Upper lobe of right lung (tissue), 1 donor: ENCODE measurements at regions not wholly inside any gene's neighbourhood (a gene's known extent, or its start where the extent isn't known, plus 50 kb on each side); places are given as distances from the start of the nearest gene placed in this dataset.
A peak's percentile ranks its signal among the peaks of the same experiment; 100 is the strongest.

Experiments used
- ATAC-seq: fragments of 200-7000 bp; cut with Tn5 transposase; one replicate; pipeline ENCODE4 v1.9.1; 2020; ENCODE audit warnings: mild to moderate bottlenecking, moderate library complexity
- DNase-seq: peaks from one replicate; pipeline ENCODE4 v3.0.0-alpha.2; 2020
- H3K27ac ChIP-seq: fragments of 200-600 bp; one replicate; pipeline ENCODE4 v1.8.0; 2022
- H3K27me3 ChIP-seq: fragments of 200-600 bp; one replicate; pipeline ENCODE4 v1.8.0; 2022; ENCODE audit warnings: mild to moderate bottlenecking
- H3K36me3 ChIP-seq: fragments of 200-600 bp; one replicate; pipeline ENCODE4 v1.8.0; 2022
- H3K4me1 ChIP-seq: fragments of 200-600 bp; one replicate; pipeline ENCODE4 v1.8.0; 2022
- H3K4me3 ChIP-seq: fragments of 200-600 bp; one replicate; pipeline ENCODE4 v1.8.0; 2022; ENCODE audit warnings: mild to moderate bottlenecking
- H3K9me3 ChIP-seq: fragments of 200-600 bp; one replicate; pipeline ENCODE4 v1.8.0; 2022
- CTCF ChIP-seq: fragments of 200-600 bp; IDR thresholded peaks from one replicate; pipeline ENCODE4 v1.8.0; 2022; ENCODE audit warnings: antibody characterized with exemption
- intact Hi-C: fragments of 100-400 bp; cut with DNase I; formaldehyde crosslinking; loops from one replicate; pipeline ENCODE4 v1.11.0; 2022
- donor health status: DM: no; HTN: yes; CAD: no; lungs with severe emphysema.

DNA sequence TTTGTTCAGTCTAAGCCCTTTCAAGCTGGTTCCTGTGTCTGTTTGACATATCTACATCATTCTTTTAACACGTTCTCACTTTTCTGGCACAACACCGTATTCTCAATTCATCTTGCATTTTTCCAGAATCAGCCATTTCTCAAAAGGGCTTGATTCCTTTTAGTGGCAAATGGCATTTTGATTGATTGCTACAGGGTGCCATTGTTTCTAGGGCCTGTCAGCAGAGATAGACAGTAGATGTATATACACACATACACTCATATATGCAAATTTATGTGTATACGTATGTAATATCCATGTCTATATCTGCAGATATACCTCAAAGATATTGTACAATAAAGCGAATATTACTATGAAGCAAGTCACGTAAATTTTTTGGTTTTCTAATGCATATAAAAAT, 367.9 kb upstream of the TNP1 start:
- H3K27me3 ChIP-seq = no peaks in the 10 kb centered on the region
- H3K4me3 ChIP-seq = no peak overlapping the region
- intact Hi-C loops = no loop called here

GRCh38 chr2:217225596-217225995, 365.7 kb upstream of the TNP1 start:
- no peaks in the 10 kb centered on the region for H3K36me3 ChIP-seq
- TF ChIP-seq CTCF = no peak
- ATAC-seq = no peak
- no peaks in the 10 kb centered on the region for H3K9me3 ChIP-seq
- intact Hi-C loops = no loop called here
- no peak overlapping the region for H3K27ac ChIP-seq
- H3K4me1 ChIP-seq = peaks cover 6% of the 10 kb centered on the region
- no peak for DNase-seq
- no peak overlapping the region for H3K4me3 ChIP-seq
- no peaks in the 10 kb centered on the region for H3K27me3 ChIP-seq

More for the DNA sequence above, 367.9 kb upstream of the TNP1 start:
- H3K4me1 ChIP-seq = peaks cover 6% of the 10 kb centered on the region
- DNase-seq (no peak), ATAC-seq (no peak)
- no peaks in the 10 kb centered on the region for H3K36me3 ChIP-seq
- no peak overlapping the region for H3K27ac ChIP-seq
- no peak for TF ChIP-seq CTCF
- no peaks in the 10 kb centered on the region for H3K9me3 ChIP-seq

DNA sequence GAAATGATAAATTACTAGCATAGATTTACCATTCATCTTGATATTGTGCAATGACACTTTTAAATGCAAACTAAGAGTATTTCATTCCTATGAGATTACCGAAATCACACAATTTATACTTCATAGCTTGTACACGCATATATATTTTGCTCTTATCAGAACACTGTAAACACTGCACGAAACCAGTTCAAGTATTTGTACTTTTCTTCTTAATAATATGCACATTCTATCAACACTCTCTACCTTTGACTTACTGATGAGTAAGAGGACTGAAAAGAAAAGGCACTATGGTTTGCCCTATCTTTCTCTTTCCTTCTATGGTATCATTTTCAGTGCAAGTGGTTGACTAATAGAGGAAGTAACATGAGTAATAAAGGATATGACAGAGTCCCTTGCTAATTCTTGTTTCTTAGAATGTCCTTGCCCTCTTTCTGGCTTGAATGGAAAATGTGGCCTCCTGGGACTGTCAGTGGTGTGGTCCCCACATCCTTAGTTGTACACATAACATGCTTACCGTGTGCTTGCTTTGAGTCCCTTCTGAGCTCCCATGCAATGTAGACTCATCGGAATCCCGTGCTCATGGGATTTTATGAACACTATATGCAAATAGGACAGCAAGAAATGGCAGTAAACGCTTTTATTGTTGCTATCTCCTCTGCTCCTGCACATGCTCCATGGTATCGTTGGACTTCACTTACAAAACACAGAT, 363.5 kb upstream of the TNP1 start:
- TF ChIP-seq CTCF = no peak
- Histone ChIP-seq H3K9me3 (no peaks in the 10 kb centered on the region), H3K36me3 (no peaks in the 10 kb centered on the region), H3K4me3 (no peak overlapping the region), H3K27me3 (no peaks in the 10 kb centered on the region), H3K27ac (no peak overlapping the region), H3K4me1 (peaks cover 6% of the 10 kb centered on the region)
- ATAC-seq (peak; percentile 71), DNase-seq (no peak)
- intact Hi-C loops = no loop called here

DNA sequence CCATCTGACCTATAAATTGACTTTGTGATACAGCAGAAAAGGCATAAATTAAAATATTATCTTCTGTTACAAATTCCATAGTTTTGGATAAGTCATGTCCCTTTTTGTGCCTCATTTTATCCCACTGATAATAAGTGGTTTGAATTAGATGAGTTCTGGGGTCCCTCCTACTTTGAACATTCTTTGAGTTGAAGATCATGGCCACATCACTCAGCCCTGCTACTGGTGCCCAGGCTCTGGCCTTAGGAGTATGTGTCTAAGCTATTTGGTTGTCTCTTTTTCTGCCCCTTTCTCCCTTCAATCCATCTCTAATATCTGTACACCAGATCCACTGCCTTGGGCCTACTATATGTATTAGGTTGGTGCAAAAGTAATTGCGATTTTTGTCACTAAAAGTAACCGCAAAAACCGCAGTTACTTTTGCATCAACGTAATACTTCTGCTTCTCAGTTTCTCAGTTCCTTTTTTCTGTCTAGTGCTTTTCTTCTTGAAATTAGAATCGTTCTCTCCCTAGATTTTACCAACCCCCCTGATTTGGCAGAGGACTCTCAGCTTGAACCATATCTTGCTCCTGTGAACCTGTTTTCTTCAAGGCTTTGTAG, 362.5 kb upstream of the TNP1 start:
- no peak for TF ChIP-seq CTCF
- ATAC-seq (peak; percentile 30), DNase-seq (no peak)
- Histone ChIP-seq H3K27ac (no peak overlapping the region), H3K36me3 (no peaks in the 10 kb centered on the region), H3K9me3 (no peaks in the 10 kb centered on the region), H3K27me3 (no peaks in the 10 kb centered on the region), H3K4me1 (peaks cover 6% of the 10 kb centered on the region), H3K4me3 (no peak overlapping the region)
- intact Hi-C loops = no loop called here

DNA sequence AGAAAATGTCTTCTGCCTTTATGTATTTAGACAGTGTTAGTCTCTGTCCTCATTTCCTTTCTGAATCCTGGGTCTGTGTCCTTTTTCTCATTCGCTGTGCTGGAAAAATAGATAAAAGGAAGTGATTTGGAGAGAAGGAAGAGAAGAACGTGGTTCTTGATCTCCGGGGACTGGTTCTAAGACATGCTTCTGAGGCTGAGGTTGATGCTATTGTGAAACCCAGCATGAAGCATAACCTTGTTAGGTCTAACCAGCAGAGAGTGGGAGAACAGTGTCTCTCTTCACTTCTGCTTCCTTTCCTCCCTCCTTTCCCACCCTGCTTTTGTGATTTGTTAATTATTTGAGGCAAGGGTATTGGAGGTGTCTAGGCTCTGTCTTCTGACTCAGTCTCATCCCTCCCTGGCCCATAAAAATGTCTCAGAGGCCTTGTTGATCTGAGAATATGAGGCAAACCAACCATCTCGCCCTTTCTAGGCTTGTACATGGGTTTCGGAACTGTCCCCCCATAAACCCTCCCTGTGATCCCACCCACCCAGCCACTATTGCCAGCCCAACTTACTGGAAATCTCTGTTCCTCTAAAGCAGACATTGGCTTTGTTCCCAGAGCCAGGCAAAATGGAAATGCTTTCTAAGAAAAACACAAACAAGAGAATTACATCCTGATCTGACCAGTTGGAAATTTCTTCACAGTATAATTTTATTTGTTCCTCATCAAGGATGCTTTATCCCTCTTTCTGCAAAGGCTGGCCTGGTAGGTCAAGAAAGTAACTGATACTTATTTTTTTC, 360.6 kb upstream of the TNP1 start:
- no peaks in the 10 kb centered on the region for H3K27me3 ChIP-seq
- no peaks in the 10 kb centered on the region for H3K9me3 ChIP-seq
- H3K36me3 ChIP-seq = no peaks in the 10 kb centered on the region
- H3K4me3 ChIP-seq = no peak overlapping the region
- intact Hi-C loops = no loop called here
- peak; percentile 48 for ATAC-seq
- no peak overlapping the region for H3K27ac ChIP-seq
- H3K4me1 ChIP-seq = peaks cover 6% of the 10 kb centered on the region
- no peak for DNase-seq
- TF ChIP-seq CTCF = no peak
